Transverse colon (tissue), 4 donors: ENCODE measurements at regions not wholly inside any gene's neighbourhood (a gene's known extent, or its start where the extent isn't known, plus 50 kb on each side); places are given as distances from the start of the nearest gene placed in this dataset.

Source experiments
- EP300 ChIP-seq: sonication (generic); formaldehyde crosslinking; IDR thresholded peaks from one replicate; pipeline ENCODE4 v1.6.1; 2017; ENCODE audit warnings: antibody characterized with exemption, low read depth
- POLR2A ChIP-seq: fragments of 450-650 bp; IDR thresholded peaks from one replicate; pipeline ENCODE4 v1.6.1; 2016; ENCODE audit warnings: antibody characterized with exemption, mild to moderate bottlenecking, moderate library complexity
- POLR2AphosphoS5 ChIP-seq, 3 donors: sonication (generic); formaldehyde crosslinking; IDR thresholded peaks; one replicate each; pipeline ENCODE4 v1.6.1; 2016; ENCODE audit warnings: antibody characterized with exemption in 3 of 3
- TF ChIP-seq, protein P1 (sequence below), 5 experiments: fragments of 200-600 bp in 3 of 5; fragments of 450-650 bp in 2 of 5; sonication (generic) in 3 of 5; IDR thresholded peaks; 1 replicate in 2 of 5; 2 replicates in 3 of 5; pipeline ENCODE4 v1.5.1; 2016 to 2017; ENCODE audit warnings: antibody characterized with exemption in 5 of 5, inconsistent platforms in 3 of 5, mild to moderate bottlenecking in 2 of 5, moderate library complexity in 1 of 5

- TF ChIP-seq, protein P1, sequence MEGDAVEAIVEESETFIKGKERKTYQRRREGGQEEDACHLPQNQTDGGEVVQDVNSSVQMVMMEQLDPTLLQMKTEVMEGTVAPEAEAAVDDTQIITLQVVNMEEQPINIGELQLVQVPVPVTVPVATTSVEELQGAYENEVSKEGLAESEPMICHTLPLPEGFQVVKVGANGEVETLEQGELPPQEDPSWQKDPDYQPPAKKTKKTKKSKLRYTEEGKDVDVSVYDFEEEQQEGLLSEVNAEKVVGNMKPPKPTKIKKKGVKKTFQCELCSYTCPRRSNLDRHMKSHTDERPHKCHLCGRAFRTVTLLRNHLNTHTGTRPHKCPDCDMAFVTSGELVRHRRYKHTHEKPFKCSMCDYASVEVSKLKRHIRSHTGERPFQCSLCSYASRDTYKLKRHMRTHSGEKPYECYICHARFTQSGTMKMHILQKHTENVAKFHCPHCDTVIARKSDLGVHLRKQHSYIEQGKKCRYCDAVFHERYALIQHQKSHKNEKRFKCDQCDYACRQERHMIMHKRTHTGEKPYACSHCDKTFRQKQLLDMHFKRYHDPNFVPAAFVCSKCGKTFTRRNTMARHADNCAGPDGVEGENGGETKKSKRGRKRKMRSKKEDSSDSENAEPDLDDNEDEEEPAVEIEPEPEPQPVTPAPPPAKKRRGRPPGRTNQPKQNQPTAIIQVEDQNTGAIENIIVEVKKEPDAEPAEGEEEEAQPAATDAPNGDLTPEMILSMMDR (IDR thresholded peaks at IDR 0.05) = no peak
- TF ChIP-seq POLR2A (no peak), POLR2AphosphoS5 (IDR thresholded peaks at IDR 0.05) (no peak), EP300 (no peak)
Observed at GRCh38 chr10:124217031-124217430, 123.6 kb upstream of the CHST15 start.
